ENCODE measurements at regions not wholly inside any gene's neighbourhood (a gene's known extent, or its start where the extent isn't known, plus 50 kb on each side); places are given as distances from the start of the nearest gene placed in this dataset.

- Histone ChIP-seq H3K27ac (no peak overlapping the region), H3K9me3 (replicated peaks) (no peaks in the 10 kb centered on the region; the same call in 1 of the 2 replicates), H3K27me3 (replicated peaks) (no peaks in the 10 kb centered on the region), H3K4me3 (no peak overlapping the region), H3K36me3 (no peaks in the 10 kb centered on the region), H3K4me1 (replicated peaks) (no peaks in the 10 kb centered on the region)
- no peak for DNase-seq (ENCODE audit: low read depth in 1 of 2, low spot score in 2 of 2)
These were observed 211.0 kb upstream of the NT5C1B start for GRCh38 chr2:18800240-18800971.

- DNase-seq (ENCODE audit: low read depth in 1 of 2, low spot score in 2 of 2), result no peak
- H3K36me3 ChIP-seq, result no peaks in the 10 kb centered on the region
- H3K27ac ChIP-seq, result no peak overlapping the region
- H3K27me3 ChIP-seq (replicated peaks), result no peaks in the 10 kb centered on the region
- no peaks in the 10 kb centered on the region for H3K4me1 ChIP-seq (replicated peaks)
- no peak overlapping the region for H3K4me3 ChIP-seq
- no peaks in the 10 kb centered on the region; the same call in 1 of the 2 replicates for H3K9me3 ChIP-seq (replicated peaks)
These were observed 210.0 kb upstream of the NT5C1B start for GRCh38 chr2:18799397-18799796.

- no peak for DNase-seq (ENCODE audit: low read depth in 1 of 2, low spot score in 2 of 2)
- Histone ChIP-seq H3K9me3 (replicated peaks) (no peaks in the 10 kb centered on the region), H3K36me3 (no peaks in the 10 kb centered on the region)
These were observed 207.9 kb upstream of the NT5C1B start for GRCh38 chr2:18797133-18797845.

GRCh38 chr2:18795906-18796305, 206.5 kb upstream of the NT5C1B start:
- no peaks in the 10 kb centered on the region for H3K36me3 ChIP-seq
- no peak overlapping the region for H3K4me3 ChIP-seq
- H3K9me3 ChIP-seq (replicated peaks), result no peaks in the 10 kb centered on the region
- DNase-seq (ENCODE audit: low read depth in 1 of 2, low spot score in 2 of 2), result no peak
- no peaks in the 10 kb centered on the region for H3K4me1 ChIP-seq (replicated peaks)
- no peaks in the 10 kb centered on the region for H3K27me3 ChIP-seq (replicated peaks)
- no peak overlapping the region for H3K27ac ChIP-seq

More at GRCh38 chr2:18797133-18797845, 207.9 kb upstream of the NT5C1B start:
- Histone ChIP-seq H3K4me3 (no peak overlapping the region), H3K4me1 (replicated peaks) (no peaks in the 10 kb centered on the region), H3K27ac (no peak overlapping the region), H3K27me3 (replicated peaks) (no peaks in the 10 kb centered on the region)

- no peaks in the 10 kb centered on the region for H3K36me3 ChIP-seq
- no peak for DNase-seq (ENCODE audit: low read depth in 1 of 2, low spot score in 2 of 2)
- no peaks in the 10 kb centered on the region for H3K9me3 ChIP-seq (replicated peaks)
- H3K27ac ChIP-seq, result no peak overlapping the region
- H3K27me3 ChIP-seq (replicated peaks), result no peaks in the 10 kb centered on the region
- no peaks in the 10 kb centered on the region for H3K4me1 ChIP-seq (replicated peaks)
- no peak overlapping the region for H3K4me3 ChIP-seq
These were observed 203.3 kb upstream of the NT5C1B start for GRCh38 chr2:18792684-18793083.

GRCh38 chr2:18792226-18792629, 202.9 kb upstream of the NT5C1B start:
- Histone ChIP-seq H3K9me3 (replicated peaks) (no peaks in the 10 kb centered on the region), H3K4me1 (replicated peaks) (no peaks in the 10 kb centered on the region), H3K27me3 (replicated peaks) (no peaks in the 10 kb centered on the region), H3K36me3 (no peaks in the 10 kb centered on the region), H3K4me3 (no peak overlapping the region), H3K27ac (no peak overlapping the region)
- DNase-seq (ENCODE audit: low read depth in 1 of 2, low spot score in 2 of 2), result no peak

GRCh38 chr2:18791172-18791797, 201.9 kb upstream of the NT5C1B start:
- Histone ChIP-seq H3K36me3 (no peaks in the 10 kb centered on the region), H3K4me1 (replicated peaks) (no peaks in the 10 kb centered on the region), H3K4me3 (no peak overlapping the region), H3K27me3 (replicated peaks) (no peaks in the 10 kb centered on the region), H3K27ac (no peak overlapping the region), H3K9me3 (replicated peaks) (no peaks in the 10 kb centered on the region)
- DNase-seq (ENCODE audit: low read depth in 1 of 2, low spot score in 2 of 2), result no peak

GRCh38 chr2:18790509-18791171, 201.3 kb upstream of the NT5C1B start:
- no peaks in the 10 kb centered on the region for H3K27me3 ChIP-seq (replicated peaks)
- no peak overlapping the region for H3K27ac ChIP-seq
- no peak overlapping the region for H3K4me3 ChIP-seq
- no peaks in the 10 kb centered on the region for H3K36me3 ChIP-seq
- no peak for DNase-seq (ENCODE audit: low read depth in 1 of 2, low spot score in 2 of 2)
- no peaks in the 10 kb centered on the region for H3K4me1 ChIP-seq (replicated peaks)
- no peaks in the 10 kb centered on the region for H3K9me3 ChIP-seq (replicated peaks)

- no peaks in the 10 kb centered on the region for H3K36me3 ChIP-seq
- H3K4me3 ChIP-seq, result no peak overlapping the region
- no peak overlapping the region for H3K27ac ChIP-seq
- H3K27me3 ChIP-seq (replicated peaks), result no peaks in the 10 kb centered on the region
- no peak for DNase-seq (ENCODE audit: low read depth in 1 of 2, low spot score in 2 of 2)
- H3K9me3 ChIP-seq (replicated peaks), result no peaks in the 10 kb centered on the region
- H3K4me1 ChIP-seq (replicated peaks), result no peaks in the 10 kb centered on the region
These were observed 199.2 kb upstream of the NT5C1B start for GRCh38 chr2:18788592-18788991.

- DNase-seq (ENCODE audit: low read depth in 1 of 2, low spot score in 2 of 2), result no peak
- no peaks in the 10 kb centered on the region for H3K36me3 ChIP-seq
These were observed 198.4 kb upstream of the NT5C1B start for GRCh38 chr2:18787726-18788125.

GRCh38 chr2:18784245-18784644, 194.9 kb upstream of the NT5C1B start:
- Histone ChIP-seq H3K27me3 (replicated peaks) (no peaks in the 10 kb centered on the region), H3K4me3 (no peak overlapping the region), H3K4me1 (replicated peaks) (no peaks in the 10 kb centered on the region), H3K9me3 (replicated peaks) (no peaks in the 10 kb centered on the region), H3K36me3 (no peaks in the 10 kb centered on the region), H3K27ac (no peak overlapping the region)
- DNase-seq (ENCODE audit: low read depth in 1 of 2, low spot score in 2 of 2), result no peak

More at GRCh38 chr2:18787726-18788125, 198.4 kb upstream of the NT5C1B start:
- H3K4me1 ChIP-seq (replicated peaks), result no peaks in the 10 kb centered on the region
- no peak overlapping the region for H3K27ac ChIP-seq
- H3K4me3 ChIP-seq, result no peak overlapping the region
- H3K27me3 ChIP-seq (replicated peaks), result no peaks in the 10 kb centered on the region
- H3K9me3 ChIP-seq (replicated peaks), result no peaks in the 10 kb centered on the region

GRCh38 chr2:18781541-18782280, 192.3 kb upstream of the NT5C1B start:
- no peak for DNase-seq (ENCODE audit: low read depth in 1 of 2, low spot score in 2 of 2)
- Histone ChIP-seq H3K36me3 (no peaks in the 10 kb centered on the region), H3K9me3 (replicated peaks) (no peaks in the 10 kb centered on the region), H3K27me3 (replicated peaks) (no peaks in the 10 kb centered on the region), H3K4me3 (no peak overlapping the region), H3K4me1 (replicated peaks) (no peaks in the 10 kb centered on the region), H3K27ac (no peak overlapping the region)

GRCh38 chr2:18777250-18777812, 188.0 kb upstream of the NT5C1B start:
- Histone ChIP-seq H3K4me1 (replicated peaks) (no peaks in the 10 kb centered on the region), H3K9me3 (replicated peaks) (no peaks in the 10 kb centered on the region), H3K27me3 (replicated peaks) (no peaks in the 10 kb centered on the region), H3K27ac (no peak overlapping the region), H3K36me3 (no peaks in the 10 kb centered on the region), H3K4me3 (no peak overlapping the region)
- no peak for DNase-seq (ENCODE audit: low read depth in 1 of 2, low spot score in 2 of 2)
